ENCODE measurements at regions not wholly inside any gene's neighbourhood (a gene's known extent, or its start where the extent isn't known, plus 50 kb on each side); places are given as distances from the start of the nearest gene placed in this dataset.

DNA sequence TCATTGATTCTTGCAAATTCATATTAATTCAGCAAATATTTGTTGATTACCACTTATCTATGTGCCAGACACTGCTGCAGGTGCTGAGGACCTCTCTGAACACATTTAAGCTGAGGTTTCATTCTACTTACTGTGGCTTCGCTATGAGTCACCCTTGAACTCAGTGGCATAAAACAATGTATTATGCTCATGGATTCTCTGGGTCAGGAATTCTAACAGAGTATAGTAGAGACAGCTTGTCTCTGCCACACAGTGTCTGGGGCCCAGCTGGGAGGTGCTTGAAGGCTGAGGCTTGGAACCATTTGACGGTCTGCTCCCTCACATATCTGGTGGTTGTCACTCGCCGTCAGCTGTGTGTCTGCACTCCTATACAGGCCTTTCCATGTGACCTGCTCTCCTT is 124.3 kb upstream of the NR3C1 start:
- H3K4me1 ChIP-seq (ENCODE audit: insufficient read depth, low read length, poor library complexity, severe bottlenecking): no peaks in the 10 kb centered on the region
- H3K27ac ChIP-seq (ENCODE audit: low read depth, low read length, poor library complexity, severe bottlenecking): no peak overlapping the region
- H3K27me3 ChIP-seq (replicated peaks; ENCODE audit: insufficient read depth, low read depth, low read length, poor library complexity): no peaks in the 10 kb centered on the region
- H3K9me3 ChIP-seq (ENCODE audit: low read depth, low read length, poor library complexity, severe bottlenecking): no peaks in the 10 kb centered on the region
- no peak overlapping the region for H3K4me3 ChIP-seq (ENCODE audit: low read depth, low read length, poor library complexity, severe bottlenecking)
- DNase-seq (ENCODE audit: low spot score): no peak
- TF ChIP-seq CTCF (conservative IDR thresholded peaks at IDR 0.05; ENCODE audit: low read depth, low read length): no peak
- TF ChIP-seq EZH2 (IDR thresholded peaks at IDR 0.05; ENCODE audit: borderline replicate concordance, low read depth, low read length, poor library complexity, severe bottlenecking): no peak
- no TSS peak for BruUV-seq (replicated peaks)
- CTCF ChIA-PET: no interaction called here
- no peaks in the 10 kb centered on the region for H3K36me3 ChIP-seq (ENCODE audit: insufficient read depth, low read length, poor library complexity, severe bottlenecking)
- intact Hi-C loops (cut with micrococcal nuclease; ENCODE audit: unreplicated experiment): no loop called here
- POLR2A ChIA-PET (ENCODE audit: low non-redundant PET): no interaction called here

- POLR2A ChIA-PET (ENCODE audit: low non-redundant PET): no interaction called here
- no peaks in the 10 kb centered on the region for H3K27me3 ChIP-seq (replicated peaks; ENCODE audit: insufficient read depth, low read depth, low read length, poor library complexity)
- intact Hi-C loops (cut with micrococcal nuclease; ENCODE audit: unreplicated experiment): no loop called here
- no peaks in the 10 kb centered on the region for H3K9me3 ChIP-seq (ENCODE audit: low read depth, low read length, poor library complexity, severe bottlenecking)
- H3K36me3 ChIP-seq (ENCODE audit: insufficient read depth, low read length, poor library complexity, severe bottlenecking): no peaks in the 10 kb centered on the region
- no peaks in the 10 kb centered on the region for H3K4me1 ChIP-seq (ENCODE audit: insufficient read depth, low read length, poor library complexity, severe bottlenecking)
- CTCF ChIA-PET: no interaction called here
- no TSS peak for BruUV-seq (replicated peaks)
- H3K4me3 ChIP-seq (ENCODE audit: low read depth, low read length, poor library complexity, severe bottlenecking): no peak overlapping the region
- TF ChIP-seq EZH2 (IDR thresholded peaks at IDR 0.05; ENCODE audit: borderline replicate concordance, low read depth, low read length, poor library complexity, severe bottlenecking) (no peak), CTCF (conservative IDR thresholded peaks at IDR 0.05; ENCODE audit: low read depth, low read length) (no peak)
- DNase-seq (ENCODE audit: low spot score): no peak
- no peak overlapping the region for H3K27ac ChIP-seq (ENCODE audit: low read depth, low read length, poor library complexity, severe bottlenecking)
Observed at GRCh38 chr5:143525176-143525575, 121.7 kb upstream of the NR3C1 start.

GRCh38 chr5:143524338-143524945 is 121.0 kb upstream of the NR3C1 start:
- DNase-seq (ENCODE audit: low spot score): no peak
- ChIA-PET POLR2A (ENCODE audit: low non-redundant PET) (no interaction called here), CTCF (no interaction called here)
- BruUV-seq (replicated peaks): no TSS peak
- H3K27me3 ChIP-seq (replicated peaks; ENCODE audit: insufficient read depth, low read depth, low read length, poor library complexity): no peaks in the 10 kb centered on the region
- H3K27ac ChIP-seq (ENCODE audit: low read depth, low read length, poor library complexity, severe bottlenecking): no peak overlapping the region
- H3K9me3 ChIP-seq (ENCODE audit: low read depth, low read length, poor library complexity, severe bottlenecking): no peaks in the 10 kb centered on the region
- H3K4me1 ChIP-seq (ENCODE audit: insufficient read depth, low read length, poor library complexity, severe bottlenecking): no peaks in the 10 kb centered on the region
- H3K36me3 ChIP-seq (ENCODE audit: insufficient read depth, low read length, poor library complexity, severe bottlenecking): no peaks in the 10 kb centered on the region
- TF ChIP-seq CTCF (conservative IDR thresholded peaks at IDR 0.05; ENCODE audit: low read depth, low read length) (no peak), EZH2 (IDR thresholded peaks at IDR 0.05; ENCODE audit: borderline replicate concordance, low read depth, low read length, poor library complexity, severe bottlenecking) (no peak)
- intact Hi-C loops (cut with micrococcal nuclease; ENCODE audit: unreplicated experiment): no loop called here
- H3K4me3 ChIP-seq (ENCODE audit: low read depth, low read length, poor library complexity, severe bottlenecking): no peak overlapping the region
